ENCODE measurements at regions not wholly inside any gene's neighbourhood (a gene's known extent, or its start where the extent isn't known, plus 50 kb on each side); places are given as distances from the start of the nearest gene placed in this dataset.
"Not testable (repeated sequence)": the region's sequence is repeated elsewhere in the genome, so short reads cannot be mapped to it uniquely, and the experiment has no call there.

DNA sequence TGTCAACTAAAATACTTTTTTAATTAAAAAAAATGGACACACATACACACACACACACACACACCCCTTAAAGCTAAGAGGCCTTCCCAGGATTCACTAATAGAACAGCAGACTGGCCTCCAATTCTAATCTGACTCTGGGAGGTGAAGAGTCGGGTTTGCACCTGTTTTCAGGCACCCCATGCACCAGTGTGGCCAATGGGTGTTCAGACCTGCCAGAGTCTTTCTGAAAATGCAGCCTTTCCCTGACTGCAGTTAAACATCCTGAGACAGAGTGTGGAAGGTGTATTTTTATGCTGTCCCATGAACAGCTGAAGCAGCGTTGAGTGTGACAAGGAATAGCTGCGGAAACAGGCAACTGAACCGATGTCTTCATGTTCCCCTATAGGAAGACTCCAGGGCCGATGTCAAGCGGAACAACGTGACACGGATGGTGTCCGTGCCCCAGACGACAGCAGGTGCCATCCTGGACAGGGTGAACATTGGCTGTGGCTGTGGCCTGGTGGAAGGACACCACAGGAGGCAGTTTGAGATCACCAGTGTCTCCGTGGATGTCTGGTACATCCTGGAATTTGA, 74.6 kb upstream of the LYZL2 start:
- 82% methylated on average over 11 of the region's 11 CpGs; no CpG with 5 or more reads in 1 of the 2 experiments for WGBS, 2 experiments (ENCODE audit: extremely low coverage in 1 of 2, insufficient coverage in 1 of 2, insufficient read length in 1 of 2, insufficient replicate concordance in 2 of 2, low coverage in 1 of 2, low lambda C conversion rate in 2 of 2, missing lambda C conversion rate in 1 of 2)
- FAIRE-seq: no peak
- CTCF ChIA-PET (ENCODE audit: partially characterized antibody): interaction anchor here (2.0 kb wide), 1 partner anchor 14 kb away, joined by 4 read pairs; no protein-coding TSS in a partner anchor

DNA sequence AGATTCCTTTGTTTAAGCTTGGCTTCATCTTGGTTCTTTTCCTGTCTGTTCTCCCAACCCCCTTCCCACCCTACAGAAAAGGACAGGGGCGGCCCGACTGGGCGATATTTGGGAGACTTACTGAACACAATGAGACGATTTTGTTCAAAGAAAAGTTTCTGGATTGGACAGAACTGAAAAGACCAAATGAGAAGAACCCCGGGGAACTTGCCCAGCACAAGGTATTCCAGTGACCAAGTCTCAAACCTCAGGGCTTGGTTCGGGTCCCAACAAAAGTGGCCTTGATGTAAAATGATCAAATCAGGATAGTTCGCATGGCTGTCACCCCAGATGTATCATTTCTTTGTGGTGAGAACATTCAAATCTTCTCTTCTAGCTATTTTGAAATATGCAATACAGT, 73.9 kb upstream of the LYZL2 start:
- H3K36me3 ChIP-seq (ENCODE audit: control insufficient read depth in 2 of 4, insufficient read depth in 4 of 4, low read length in 3 of 4); H3K4me2 ChIP-seq (ENCODE audit: insufficient read depth in 1 of 2, low read depth in 2 of 2, low read length in 2 of 2); H2BK20ac ChIP-seq (ENCODE audit: low read length); H3K56ac ChIP-seq (replicated peaks; ENCODE audit: insufficient read length, low read depth, low read length); POLR2A ChIA-PET (ENCODE audit: partially characterized antibody); H3K9me3 ChIP-seq (ENCODE audit: insufficient read depth in 2 of 2, low read depth in 1 of 2, low read length in 1 of 2); H3K4me3 ChIP-seq (ENCODE audit: extremely low read depth in 1 of 4, insufficient read depth in 2 of 4, low read depth in 3 of 4, low read length in 4 of 4); H2BK120ac ChIP-seq (replicated peaks; ENCODE audit: low read depth, low read length); H4K8ac ChIP-seq (ENCODE audit: extremely low read depth, insufficient read depth, low read length); H2BK15ac ChIP-seq (ENCODE audit: low read length); H3K23ac ChIP-seq (ENCODE audit: insufficient read length); H2AFZ ChIP-seq (ENCODE audit: low read length); H3K27me3 ChIP-seq (replicated peaks in 1 of 4; ENCODE audit: control insufficient read depth in 3 of 4, extremely low read depth in 1 of 4, insufficient read depth in 3 of 4, low read length in 3 of 4); H3K27ac ChIP-seq (ENCODE audit: low read depth, low read length); FAIRE-seq; H2BK12ac ChIP-seq (ENCODE audit: low read depth, low read length); H3K79me1 ChIP-seq (ENCODE audit: low read depth, low read length); H3K14ac ChIP-seq (ENCODE audit: insufficient read length); H3K9ac ChIP-seq (replicated peaks in 1 of 4; ENCODE audit: extremely low read depth in 1 of 4, low read depth in 3 of 4, low read length in 3 of 4); DNase-seq (ENCODE audit: low read depth in 1 of 2, low spot score in 2 of 2); H2AK5ac ChIP-seq (ENCODE audit: low read depth, low read length); H4K91ac ChIP-seq (replicated peaks; ENCODE audit: insufficient read length, low read length); H3K4ac ChIP-seq (replicated peaks; ENCODE audit: insufficient read length, low read depth, low read length); H4K5ac ChIP-seq (ENCODE audit: insufficient read length, low read depth, low read length); H4K20me1 ChIP-seq (replicated peaks in 1 of 2; ENCODE audit: control insufficient read depth in 1 of 2, insufficient read depth in 2 of 2, low read length in 2 of 2); H3K18ac ChIP-seq (ENCODE audit: extremely low read depth, low read length); H2BK5ac ChIP-seq (ENCODE audit: low read depth, low read length); H3K23me2 ChIP-seq (ENCODE audit: low read depth, low read length); H3K79me2 ChIP-seq (ENCODE audit: control insufficient read depth in 1 of 2, insufficient read depth in 2 of 2, low read length in 2 of 2): not testable (repeated sequence)
- CTCF ChIA-PET (ENCODE audit: partially characterized antibody): interaction anchor here (1.0 to 2.0 kb wide), 5 partner anchors 13 to 123 kb away, joined by 3 to 8 read pairs (median 4); no protein-coding TSS in a partner anchor
- WGBS, 2 experiments (ENCODE audit: extremely low coverage in 1 of 2, insufficient coverage in 1 of 2, insufficient read length in 1 of 2, insufficient replicate concordance in 2 of 2, low coverage in 1 of 2, low lambda C conversion rate in 2 of 2, missing lambda C conversion rate in 1 of 2): 89% methylated on average over 7 of the region's 7 CpGs; no CpG with 5 or more reads in 1 of the 2 experiments
- H3K4me1 ChIP-seq (replicated peaks in 1 of 4; ENCODE audit: control insufficient read depth in 3 of 4, insufficient read depth in 4 of 4, low read length in 3 of 4): peaks cover 5 to 20% (median 11%) of the 10 kb centered on the region in 4 experiments

More for the DNA sequence above, 74.6 kb upstream of the LYZL2 start:
- Histone ChIP-seq H3K18ac (ENCODE audit: extremely low read depth, low read length) (no peak overlapping the region), H3K27ac (ENCODE audit: low read depth, low read length) (no peak overlapping the region), H3K23me2 (ENCODE audit: low read depth, low read length) (no peaks in the 10 kb centered on the region), H3K4me2 (ENCODE audit: insufficient read depth in 1 of 2, low read depth in 2 of 2, low read length in 2 of 2) (no peak overlapping the region), H3K36me3 (ENCODE audit: control insufficient read depth in 2 of 4, insufficient read depth in 4 of 4, low read length in 3 of 4) (no peaks in the 10 kb centered on the region), H2BK12ac (ENCODE audit: low read depth, low read length) (no peak overlapping the region), H2BK120ac (replicated peaks; ENCODE audit: low read depth, low read length) (no peak overlapping the region), H2BK5ac (ENCODE audit: low read depth, low read length) (no peak overlapping the region), H4K20me1 (replicated peaks in 1 of 2; ENCODE audit: control insufficient read depth in 1 of 2, insufficient read depth in 2 of 2, low read length in 2 of 2) (no peaks in the 10 kb centered on the region), H2BK20ac (ENCODE audit: low read length) (no peak overlapping the region), H2AFZ (ENCODE audit: low read length) (no peak overlapping the region), H3K27me3 (replicated peaks in 1 of 4; ENCODE audit: control insufficient read depth in 3 of 4, extremely low read depth in 1 of 4, insufficient read depth in 3 of 4, low read length in 3 of 4) (no peaks in the 10 kb centered on the region), H3K4me1 (replicated peaks in 1 of 4; ENCODE audit: control insufficient read depth in 3 of 4, insufficient read depth in 4 of 4, low read length in 3 of 4) (peaks cover 5 to 20% (median 11%) of the 10 kb centered on the region in 4 experiments), H3K9me3 (ENCODE audit: insufficient read depth in 2 of 2, low read depth in 1 of 2, low read length in 1 of 2) (no peaks in the 10 kb centered on the region), H3K4ac (replicated peaks; ENCODE audit: insufficient read length, low read depth, low read length) (no peak overlapping the region), H4K5ac (ENCODE audit: insufficient read length, low read depth, low read length) (no peak overlapping the region), H3K9ac (replicated peaks in 1 of 4; ENCODE audit: extremely low read depth in 1 of 4, low read depth in 3 of 4, low read length in 3 of 4) (no peak overlapping the region; a peak in 1 of 7 replicates), H3K79me2 (ENCODE audit: control insufficient read depth in 1 of 2, insufficient read depth in 2 of 2, low read length in 2 of 2) (no peaks in the 10 kb centered on the region), H3K79me1 (ENCODE audit: low read depth, low read length) (no peaks in the 10 kb centered on the region), H3K23ac (ENCODE audit: insufficient read length) (no peak overlapping the region), H4K8ac (ENCODE audit: extremely low read depth, insufficient read depth, low read length) (no peak overlapping the region), H4K91ac (replicated peaks; ENCODE audit: insufficient read length, low read length) (no peak overlapping the region), H3K4me3 (ENCODE audit: extremely low read depth in 1 of 4, insufficient read depth in 2 of 4, low read depth in 3 of 4, low read length in 4 of 4) (no peak overlapping the region), H2BK15ac (ENCODE audit: low read length) (0 out of 2 replicates have a peak overlapping the region, but pooled peaks have one; percentile 53), H2AK5ac (ENCODE audit: low read depth, low read length) (no peak overlapping the region), H3K56ac (replicated peaks; ENCODE audit: insufficient read length, low read depth, low read length) (no peak overlapping the region), H3K14ac (ENCODE audit: insufficient read length) (no peak overlapping the region)
- POLR2A ChIA-PET (ENCODE audit: partially characterized antibody): no interaction called here
- no peak for TF ChIP-seq SRF (IDR thresholded peaks at IDR 0.05; ENCODE audit: low read depth, low read length)
- DNase-seq (ENCODE audit: low read depth in 1 of 2, low spot score in 2 of 2): no peak

Measured in H1 (cell line).